ENCODE measurements at regions not wholly inside any gene's neighbourhood (a gene's known extent, or its start where the extent isn't known, plus 50 kb on each side); places are given as distances from the start of the nearest gene placed in this dataset.

- Mint-ChIP-seq H3K4me3 (no peak overlapping the region), H3K4me1 (ENCODE audit: low read depth) (peaks cover 67% of the 10 kb centered on the region), H3K27me3 (no peaks in the 10 kb centered on the region), H3K36me3 (ENCODE audit: low read depth) (no peaks in the 10 kb centered on the region), H3K27ac (no peak overlapping the region), H3K9me3 (no peaks in the 10 kb centered on the region)
- intact Hi-C loops (cut with micrococcal nuclease) = no loop called here
Observed at GRCh38 chr20:53831812-53832211, 238.2 kb upstream of the ZNF217 start.

- Mint-ChIP-seq H3K27ac (no peak overlapping the region), H3K4me1 (ENCODE audit: low read depth) (peaks cover 73% of the 10 kb centered on the region), H3K4me3 (no peak overlapping the region), H3K9me3 (no peaks in the 10 kb centered on the region), H3K36me3 (ENCODE audit: low read depth) (no peaks in the 10 kb centered on the region), H3K27me3 (no peaks in the 10 kb centered on the region)
- intact Hi-C loops (cut with micrococcal nuclease) = no loop called here
Observed at GRCh38 chr20:53831228-53831627, 237.6 kb upstream of the ZNF217 start.

DNA sequence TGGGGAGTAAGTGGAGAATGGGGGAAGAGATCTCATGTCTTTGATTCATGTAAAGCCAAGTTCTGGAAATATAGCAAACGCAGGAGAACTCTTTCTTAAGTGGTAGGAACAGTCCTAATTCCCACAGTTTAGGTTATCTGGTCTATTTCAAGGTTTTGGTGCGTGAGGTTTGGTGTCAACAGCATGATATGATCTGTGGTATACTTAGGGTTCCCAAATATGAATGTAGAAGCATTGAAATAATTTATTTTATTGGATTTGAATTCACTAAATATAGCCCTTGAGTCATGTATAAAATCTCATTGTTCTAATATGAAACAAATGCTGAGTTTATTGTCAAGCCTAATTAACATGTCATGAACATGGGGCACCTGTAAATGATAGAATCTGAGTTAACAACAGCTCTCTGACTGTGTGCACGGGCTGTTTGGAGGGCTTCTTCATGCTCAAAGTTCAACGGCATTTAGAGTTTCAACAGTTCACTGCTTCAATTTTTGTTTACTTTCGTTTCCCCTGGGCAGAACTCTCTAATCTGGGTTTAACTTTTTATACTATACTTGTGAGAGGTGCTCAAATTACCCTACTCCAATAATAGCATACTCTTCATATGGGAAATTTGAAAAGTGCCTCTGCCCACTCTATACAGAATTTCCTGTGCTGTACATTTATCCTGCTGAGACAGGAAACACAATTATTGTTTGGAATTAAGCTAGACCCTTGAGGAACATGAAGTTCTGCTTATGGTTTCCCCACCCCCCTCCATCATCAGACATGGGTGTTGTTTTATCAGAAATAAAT, 236.3 kb upstream of the ZNF217 start:
- H3K4me3 Mint-ChIP-seq = peak overlapping the region; percentile 65
- no peaks in the 10 kb centered on the region for H3K9me3 Mint-ChIP-seq
- peak overlapping the region; percentile 89 for H3K27ac Mint-ChIP-seq
- peaks cover 66% of the 10 kb centered on the region for H3K4me1 Mint-ChIP-seq (ENCODE audit: low read depth)
- no peaks in the 10 kb centered on the region for H3K27me3 Mint-ChIP-seq
- H3K36me3 Mint-ChIP-seq (ENCODE audit: low read depth) = no peaks in the 10 kb centered on the region
- intact Hi-C loops (cut with micrococcal nuclease) = no loop called here

DNA sequence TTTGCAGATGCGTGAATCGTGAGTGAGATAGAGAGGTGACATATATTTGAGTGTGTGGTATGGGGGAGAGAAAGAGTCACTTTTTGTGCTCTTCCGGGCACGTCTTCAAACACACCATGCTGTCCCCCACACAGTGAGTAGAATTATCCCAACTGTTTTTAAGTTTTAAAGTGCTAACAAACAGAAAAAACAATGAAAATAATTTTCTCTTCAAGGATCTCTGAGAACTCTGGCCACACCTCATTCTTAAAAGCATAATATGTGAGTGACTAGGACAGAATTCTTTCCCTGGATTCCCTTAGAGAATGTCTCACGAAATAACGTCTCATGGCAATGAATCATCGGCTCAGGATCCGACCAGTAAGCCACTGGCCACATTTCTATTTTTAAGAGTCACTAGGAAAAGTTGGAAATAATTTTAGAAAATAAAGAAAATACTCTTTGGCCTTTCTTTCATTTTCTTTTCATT, 235.7 kb upstream of the ZNF217 start:
- Mint-ChIP-seq H3K27me3 (no peaks in the 10 kb centered on the region), H3K27ac (peak overlapping the region; percentile 89), H3K4me1 (ENCODE audit: low read depth) (peaks cover 63% of the 10 kb centered on the region), H3K36me3 (ENCODE audit: low read depth) (no peaks in the 10 kb centered on the region), H3K4me3 (peak overlapping the region; percentile 65), H3K9me3 (no peaks in the 10 kb centered on the region)
- intact Hi-C loops (cut with micrococcal nuclease) = no loop called here

DNA sequence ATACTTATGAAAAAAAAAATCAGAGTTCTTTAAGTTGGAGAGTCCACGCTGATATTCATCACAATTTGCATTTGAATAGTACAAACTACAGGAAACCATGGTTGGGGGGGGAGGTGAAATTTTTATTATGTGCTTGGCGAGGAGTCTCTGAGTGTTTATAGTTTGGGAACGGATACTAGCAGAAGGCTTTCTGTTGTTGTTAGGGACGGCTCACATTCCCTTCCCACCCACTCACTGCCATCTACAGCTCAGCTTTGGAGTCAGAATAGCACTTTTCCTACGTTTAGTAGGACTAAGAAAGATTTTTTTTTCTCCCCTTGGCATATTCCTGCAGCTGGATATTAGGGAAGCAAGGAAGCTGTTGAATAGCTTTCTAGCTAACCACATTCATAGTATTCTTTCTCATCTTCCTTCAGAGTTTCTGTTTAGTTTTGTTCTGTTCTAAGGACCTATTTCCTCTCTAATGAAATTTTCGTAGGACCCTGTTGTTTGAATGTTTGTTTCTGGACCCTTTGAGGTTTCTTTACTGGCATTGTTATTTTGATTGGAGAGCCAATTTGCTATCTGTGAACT, 235.1 kb upstream of the ZNF217 start:
- Mint-ChIP-seq H3K4me1 (ENCODE audit: low read depth) (peaks cover 58% of the 10 kb centered on the region), H3K27me3 (no peaks in the 10 kb centered on the region), H3K36me3 (ENCODE audit: low read depth) (no peaks in the 10 kb centered on the region), H3K9me3 (no peaks in the 10 kb centered on the region), H3K27ac (peak overlapping the region; percentile 89), H3K4me3 (peak overlapping the region; percentile 65)
- intact Hi-C loops (cut with micrococcal nuclease) = no loop called here

DNA sequence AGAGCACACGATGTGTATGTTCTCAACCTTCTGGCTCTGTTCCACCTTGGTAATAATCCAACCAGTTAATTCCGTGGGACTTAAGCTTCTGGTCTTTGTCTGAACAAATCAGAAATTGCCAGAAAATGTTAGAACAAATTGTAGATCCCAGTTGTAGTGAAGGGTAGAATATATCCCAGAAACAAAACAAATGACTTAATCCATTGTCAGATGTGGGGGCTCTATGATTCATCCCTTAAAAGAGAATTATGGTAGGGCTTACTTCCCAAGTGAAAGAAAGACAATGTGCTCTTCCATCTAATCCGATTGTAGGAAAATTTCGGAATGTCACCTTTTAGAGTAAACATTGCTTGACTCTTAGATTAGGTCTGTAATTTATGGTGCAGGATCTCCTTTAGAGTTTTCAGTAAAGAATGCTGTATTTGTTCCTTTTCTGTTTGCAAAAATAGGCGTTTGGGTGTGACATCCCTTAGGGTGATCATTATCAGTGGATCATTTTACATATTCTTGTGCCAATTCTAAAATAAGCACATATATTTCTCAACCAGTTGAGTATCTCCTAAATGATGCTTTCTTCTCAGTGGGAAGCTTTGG, 234.5 kb upstream of the ZNF217 start:
- H3K36me3 Mint-ChIP-seq (ENCODE audit: low read depth) = no peaks in the 10 kb centered on the region
- H3K9me3 Mint-ChIP-seq = no peaks in the 10 kb centered on the region
- peak overlapping the region; percentile 65 for H3K4me3 Mint-ChIP-seq
- peak overlapping the region; percentile 89 for H3K27ac Mint-ChIP-seq
- intact Hi-C loops (cut with micrococcal nuclease) = no loop called here
- peaks cover 53% of the 10 kb centered on the region for H3K4me1 Mint-ChIP-seq (ENCODE audit: low read depth)
- H3K27me3 Mint-ChIP-seq = no peaks in the 10 kb centered on the region

GRCh38 chr20:53827292-53828087, 233.9 kb upstream of the ZNF217 start:
- no peaks in the 10 kb centered on the region for H3K27me3 Mint-ChIP-seq
- no peak overlapping the region for H3K4me3 Mint-ChIP-seq
- no peaks in the 10 kb centered on the region for H3K9me3 Mint-ChIP-seq
- peaks cover 49% of the 10 kb centered on the region for H3K4me1 Mint-ChIP-seq (ENCODE audit: low read depth)
- no peaks in the 10 kb centered on the region for H3K36me3 Mint-ChIP-seq (ENCODE audit: low read depth)
- H3K27ac Mint-ChIP-seq = peak overlapping the region; percentile 89
- intact Hi-C loops (cut with micrococcal nuclease) = no loop called here

DNA sequence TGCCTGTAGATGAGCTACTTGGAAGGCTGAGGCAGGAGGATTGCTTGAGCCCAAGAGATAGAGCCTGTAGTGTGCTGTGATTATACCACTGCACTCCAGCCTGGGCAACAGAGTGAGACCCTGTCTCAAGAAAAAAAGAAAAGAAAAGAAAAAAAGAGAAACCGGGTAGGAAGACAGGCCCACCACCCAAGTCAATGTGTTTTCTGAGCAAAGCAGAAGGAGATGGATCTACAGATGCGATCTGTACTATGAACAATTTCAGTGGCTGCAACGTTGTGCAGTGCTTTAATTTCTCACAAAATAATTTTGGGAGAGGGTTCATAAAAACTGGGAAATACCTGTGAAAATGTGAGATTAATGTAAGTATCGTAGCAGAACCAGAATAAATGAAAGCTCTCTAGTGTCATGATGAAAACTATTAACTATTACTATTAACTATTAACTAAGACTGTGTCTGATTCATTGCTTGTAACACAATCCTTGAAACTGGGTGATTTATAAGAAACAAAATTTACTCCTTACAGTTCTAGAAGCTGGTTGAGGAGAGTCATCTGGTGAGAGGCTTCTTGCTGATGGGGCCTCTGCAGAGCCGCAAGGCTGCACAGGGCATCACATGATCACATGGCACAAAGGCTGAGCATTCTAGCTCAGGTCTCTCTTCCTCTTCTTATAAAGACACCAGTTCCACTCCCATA, 233.1 kb upstream of the ZNF217 start:
- H3K27me3 Mint-ChIP-seq = no peaks in the 10 kb centered on the region
- no peaks in the 10 kb centered on the region for H3K36me3 Mint-ChIP-seq (ENCODE audit: low read depth)
- intact Hi-C loops (cut with micrococcal nuclease) = no loop called here
- no peaks in the 10 kb centered on the region for H3K9me3 Mint-ChIP-seq
- no peak overlapping the region for H3K4me3 Mint-ChIP-seq
- H3K4me1 Mint-ChIP-seq (ENCODE audit: low read depth) = peaks cover 42% of the 10 kb centered on the region
- H3K27ac Mint-ChIP-seq = peak overlapping the region; percentile 69

- no peaks in the 10 kb centered on the region for H3K36me3 Mint-ChIP-seq (ENCODE audit: low read depth)
- H3K4me3 Mint-ChIP-seq = no peak overlapping the region
- H3K9me3 Mint-ChIP-seq = no peaks in the 10 kb centered on the region
- no peaks in the 10 kb centered on the region for H3K27me3 Mint-ChIP-seq
- intact Hi-C loops (cut with micrococcal nuclease) = no loop called here
- H3K4me1 Mint-ChIP-seq (ENCODE audit: low read depth) = peaks cover 41% of the 10 kb centered on the region
- peak overlapping the region; percentile 69 for H3K27ac Mint-ChIP-seq
Observed at GRCh38 chr20:53826090-53826489, 232.5 kb upstream of the ZNF217 start.

DNA sequence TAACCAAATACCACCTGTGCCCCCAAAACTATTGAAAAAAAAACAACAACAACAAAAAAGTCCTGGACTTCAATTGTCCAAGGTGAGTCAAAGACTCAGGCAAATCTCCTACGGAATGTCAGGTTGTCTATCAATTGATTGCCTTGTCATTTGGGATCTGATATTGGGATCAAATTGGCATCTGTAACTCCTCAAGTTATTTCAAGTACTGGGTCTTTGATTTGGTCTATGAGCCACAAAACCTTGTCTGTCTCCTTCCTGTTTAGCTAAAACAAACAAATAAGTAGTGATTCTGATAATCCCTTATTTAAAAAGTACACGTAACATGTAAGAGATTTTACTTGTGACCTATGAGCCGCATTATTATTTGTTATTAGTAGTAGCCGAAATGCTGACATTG, 231.6 kb upstream of the ZNF217 start:
- H3K36me3 Mint-ChIP-seq (ENCODE audit: low read depth) = no peaks in the 10 kb centered on the region
- H3K4me3 Mint-ChIP-seq = no peak overlapping the region
- H3K4me1 Mint-ChIP-seq (ENCODE audit: low read depth) = peaks cover 41% of the 10 kb centered on the region
- no peaks in the 10 kb centered on the region for H3K9me3 Mint-ChIP-seq
- no peaks in the 10 kb centered on the region for H3K27me3 Mint-ChIP-seq
- intact Hi-C loops (cut with micrococcal nuclease) = no loop called here
- no peak overlapping the region for H3K27ac Mint-ChIP-seq

GRCh38 chr20:53824779-53825178, 231.1 kb upstream of the ZNF217 start:
- Mint-ChIP-seq H3K4me1 (ENCODE audit: low read depth) (peaks cover 41% of the 10 kb centered on the region), H3K27ac (peak overlapping the region; percentile 44), H3K27me3 (no peaks in the 10 kb centered on the region), H3K9me3 (no peaks in the 10 kb centered on the region), H3K4me3 (no peak overlapping the region), H3K36me3 (ENCODE audit: low read depth) (no peaks in the 10 kb centered on the region)
- intact Hi-C loops (cut with micrococcal nuclease) = no loop called here

- no peak overlapping the region for H3K4me3 Mint-ChIP-seq
- H3K27ac Mint-ChIP-seq = no peak overlapping the region
- no peaks in the 10 kb centered on the region for H3K27me3 Mint-ChIP-seq
- intact Hi-C loops (cut with micrococcal nuclease) = no loop called here
- H3K4me1 Mint-ChIP-seq (ENCODE audit: low read depth) = peaks cover 25% of the 10 kb centered on the region
- H3K9me3 Mint-ChIP-seq = no peaks in the 10 kb centered on the region
- no peaks in the 10 kb centered on the region for H3K36me3 Mint-ChIP-seq (ENCODE audit: low read depth)
Observed at GRCh38 chr20:53823121-53823764, 229.6 kb upstream of the ZNF217 start.

DNA sequence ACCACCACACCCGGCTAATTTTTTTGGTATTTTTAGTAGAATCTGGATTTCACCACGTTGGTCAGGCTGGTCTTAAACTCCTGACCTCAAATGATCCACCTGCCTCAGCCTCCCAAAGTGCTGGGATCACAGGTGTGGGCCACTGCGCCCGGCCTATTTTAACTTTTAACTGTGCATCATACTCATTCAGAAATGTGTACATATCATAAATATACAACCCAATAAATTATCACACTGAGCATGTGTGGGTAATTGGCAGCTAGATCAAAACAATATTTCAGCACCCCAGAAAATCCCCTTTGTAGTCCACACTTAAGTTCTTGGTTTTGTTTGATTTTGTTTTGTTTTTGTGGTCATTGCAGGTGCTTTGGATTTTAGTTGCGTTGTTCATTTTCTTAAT, 228.9 kb upstream of the ZNF217 start:
- Mint-ChIP-seq H3K36me3 (ENCODE audit: low read depth) (no peaks in the 10 kb centered on the region), H3K4me3 (no peak overlapping the region), H3K4me1 (ENCODE audit: low read depth) (peaks cover 18% of the 10 kb centered on the region), H3K27ac (no peak overlapping the region), H3K9me3 (no peaks in the 10 kb centered on the region), H3K27me3 (no peaks in the 10 kb centered on the region)
- intact Hi-C loops (cut with micrococcal nuclease) = no loop called here
